HCT116 (cell line): ENCODE measurements at regions not wholly inside any gene's neighbourhood (a gene's known extent, or its start where the extent isn't known, plus 50 kb on each side); places are given as distances from the start of the nearest gene placed in this dataset.

ENCODE experiments used
- CEBPB ChIP-seq: IDR thresholded peaks from 2 replicates; pipeline ENCODE4 v1.6.1; 2012; ENCODE audit warnings: low read depth
- REST ChIP-seq: IDR thresholded peaks from 2 replicates; pipeline ENCODE4 v1.6.1; 2012; ENCODE audit warnings: low read depth
- ZNF274 ChIP-seq: fragments of 200-500 bp; sonication (Bioruptor generic); IDR thresholded peaks from 2 replicates; pipeline ENCODE4 v1.6.1; 2014; ENCODE audit warnings: mild to moderate bottlenecking, low read depth, low read length, inconsistent platforms
- TF ChIP-seq, protein P1 (sequence below), 3 experiments: fragments of 200-600 bp in 1 of 3; sonication (generic) in 1 of 3; IDR thresholded peaks in 2 of 3; conservative IDR thresholded peaks in 1 of 3; 2 replicates each; pipeline ENCODE4 v1.5.1; 2012 to 2017; ENCODE audit warnings: low read depth in 2 of 3, low read length in 2 of 3, antibody characterized with exemption in 1 of 3, borderline replicate concordance in 1 of 3, control low read depth in 1 of 3, mild to moderate bottlenecking in 1 of 3, mixed read lengths in 1 of 3, mixed run types in 1 of 3, moderate library complexity in 1 of 3; ENCODE audit not compliant: insufficient read depth in 1 of 3

DNA sequence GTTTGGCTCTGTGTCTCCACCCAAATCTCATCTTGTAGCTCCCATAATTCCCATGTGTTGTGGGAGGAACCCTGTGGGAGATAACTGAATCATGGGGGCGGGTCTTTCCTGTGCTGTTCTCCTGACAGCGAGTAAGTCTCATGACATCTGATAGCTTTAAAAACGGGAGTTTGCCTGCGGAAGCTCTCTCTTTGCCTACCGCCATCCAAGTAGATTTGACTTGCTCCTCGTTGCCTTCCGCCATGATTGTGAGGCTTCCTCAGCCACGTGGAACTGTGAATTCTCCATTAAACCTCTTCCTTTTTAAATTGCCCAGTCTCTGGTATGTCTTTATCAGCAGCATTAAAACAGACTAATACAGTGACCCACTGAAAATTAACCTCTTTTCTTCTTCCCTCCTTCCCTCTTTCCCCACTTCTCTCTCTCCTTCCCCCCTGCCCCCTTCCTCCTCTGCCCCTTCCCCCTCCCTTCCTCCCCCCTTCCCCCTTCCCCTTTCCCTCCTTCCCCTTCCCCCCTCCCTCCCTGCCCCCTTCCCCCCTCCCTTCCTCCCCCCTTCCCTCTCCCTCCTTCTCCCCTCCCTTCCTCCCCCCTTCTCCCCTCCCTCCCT lies 818.8 kb downstream of the SLC4A3 start:
- TF ChIP-seq REST: no peak
- TF ChIP-seq, protein P1, sequence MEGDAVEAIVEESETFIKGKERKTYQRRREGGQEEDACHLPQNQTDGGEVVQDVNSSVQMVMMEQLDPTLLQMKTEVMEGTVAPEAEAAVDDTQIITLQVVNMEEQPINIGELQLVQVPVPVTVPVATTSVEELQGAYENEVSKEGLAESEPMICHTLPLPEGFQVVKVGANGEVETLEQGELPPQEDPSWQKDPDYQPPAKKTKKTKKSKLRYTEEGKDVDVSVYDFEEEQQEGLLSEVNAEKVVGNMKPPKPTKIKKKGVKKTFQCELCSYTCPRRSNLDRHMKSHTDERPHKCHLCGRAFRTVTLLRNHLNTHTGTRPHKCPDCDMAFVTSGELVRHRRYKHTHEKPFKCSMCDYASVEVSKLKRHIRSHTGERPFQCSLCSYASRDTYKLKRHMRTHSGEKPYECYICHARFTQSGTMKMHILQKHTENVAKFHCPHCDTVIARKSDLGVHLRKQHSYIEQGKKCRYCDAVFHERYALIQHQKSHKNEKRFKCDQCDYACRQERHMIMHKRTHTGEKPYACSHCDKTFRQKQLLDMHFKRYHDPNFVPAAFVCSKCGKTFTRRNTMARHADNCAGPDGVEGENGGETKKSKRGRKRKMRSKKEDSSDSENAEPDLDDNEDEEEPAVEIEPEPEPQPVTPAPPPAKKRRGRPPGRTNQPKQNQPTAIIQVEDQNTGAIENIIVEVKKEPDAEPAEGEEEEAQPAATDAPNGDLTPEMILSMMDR (IDR thresholded peaks at IDR 0.05 in 2 of 3, conservative IDR thresholded peaks at IDR 0.05 in 1 of 3; ENCODE audit: borderline replicate concordance in 1 of 3, insufficient read depth in 1 of 3, low read depth in 2 of 3, low read length in 2 of 3): no peak
- no peak for TF ChIP-seq CEBPB
- TF ChIP-seq ZNF274: no peak
